H1 (cell line): ENCODE measurements at regions not wholly inside any gene's neighbourhood (a gene's known extent, or its start where the extent isn't known, plus 50 kb on each side); places are given as distances from the start of the nearest gene placed in this dataset.
A peak's percentile ranks its signal among the peaks of the same experiment; 100 is the strongest.

ENCODE experiments used
- BACH1 ChIP-seq: IDR thresholded peaks from 2 replicates; pipeline ENCODE4 v1.6.1; 2012; ENCODE audit warnings: low read length, improper control_type of control experiment
- HDAC2 ChIP-seq, 2 experiments: fragments of 300-600 bp in 1 of 2; sonication (generic) in 1 of 2; IDR thresholded peaks; 2 replicates each; pipeline ENCODE4 v1.6.1; 2011 to 2012; ENCODE audit warnings: low read depth in 2 of 2, low read length in 2 of 2, mild to moderate bottlenecking in 2 of 2, moderate library complexity in 2 of 2, borderline replicate concordance in 1 of 2, inconsistent platforms in 1 of 2
- KDM4A ChIP-seq: IDR thresholded peaks from one replicate; pipeline ENCODE4 v1.7.1; 2012; ENCODE audit warnings: low read depth, mild to moderate bottlenecking, moderate library complexity, low read length, inconsistent platforms; ENCODE audit not compliant: severe bottlenecking
- MAFK ChIP-seq: IDR thresholded peaks from 2 replicates; pipeline ENCODE4 v1.6.1; 2012; ENCODE audit warnings: low read depth, mild to moderate bottlenecking, improper control_type of control experiment, low read length
- RAD21 ChIP-seq, 2 experiments: IDR thresholded peaks in 1 of 2; conservative IDR thresholded peaks in 1 of 2; 2 replicates each; pipeline ENCODE4 v1.6.1; 2011; ENCODE audit warnings: low read depth in 2 of 2, low read length in 2 of 2, improper control_type of control experiment in 1 of 2, inconsistent platforms in 1 of 2, mild to moderate bottlenecking in 1 of 2, moderate library complexity in 1 of 2
- SAP30 ChIP-seq: fragments of 300-600 bp; sonication (generic); IDR thresholded peaks from 2 replicates; pipeline ENCODE4 v1.7.1; 2012; ENCODE audit warnings: low read length, moderate library complexity, mild to moderate bottlenecking, inconsistent platforms; ENCODE audit not compliant: insufficient read depth, insufficient replicate concordance
- TAF1 ChIP-seq: IDR thresholded peaks from 2 replicates; pipeline ENCODE4 v1.6.1; 2011; ENCODE audit warnings: mild to moderate bottlenecking, low read depth, low read length
- TF ChIP-seq, protein P1 (sequence below): fragments of 300-600 bp; sonication (generic); IDR thresholded peaks from 2 replicates; pipeline ENCODE4 v1.7.1; 2012; ENCODE audit warnings: low read length, moderate library complexity, mild to moderate bottlenecking, inconsistent platforms; ENCODE audit not compliant: insufficient replicate concordance

DNA sequence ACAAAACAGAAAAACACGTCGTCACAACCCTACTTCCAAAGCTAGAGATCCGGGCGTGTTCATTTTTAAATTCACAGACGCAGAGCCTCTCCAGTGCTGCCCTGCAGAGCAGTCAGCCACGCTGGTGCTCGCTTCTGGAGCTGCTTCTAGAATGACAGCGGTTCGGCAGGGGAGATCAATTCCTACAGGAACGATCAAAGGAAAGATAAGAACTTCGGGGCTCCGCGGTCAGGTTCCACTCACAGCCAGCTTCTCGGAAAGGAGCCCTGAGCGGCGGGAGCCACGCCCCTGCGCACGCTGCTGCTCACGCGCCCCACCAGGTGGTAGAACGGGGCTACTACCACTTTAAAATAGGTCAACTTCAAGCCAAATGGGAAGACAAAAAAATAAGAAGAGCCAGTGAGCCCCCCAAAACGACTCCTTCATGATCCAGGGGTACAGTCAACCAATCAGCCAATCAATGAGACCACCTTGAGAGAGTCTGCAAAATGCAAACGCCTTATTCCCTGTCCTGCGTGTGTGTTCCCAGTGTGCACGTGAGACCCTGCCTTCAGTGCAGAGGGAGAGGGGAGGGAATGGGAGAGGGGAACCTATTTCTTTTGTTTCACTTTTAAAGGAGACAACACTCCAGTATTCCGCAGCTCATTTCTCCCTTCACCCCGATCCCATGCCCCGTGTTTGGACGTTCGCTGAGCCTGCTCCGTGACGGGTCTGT, 209.7 kb downstream of the RBFOX3 start (continued):
- TF ChIP-seq, protein P1, sequence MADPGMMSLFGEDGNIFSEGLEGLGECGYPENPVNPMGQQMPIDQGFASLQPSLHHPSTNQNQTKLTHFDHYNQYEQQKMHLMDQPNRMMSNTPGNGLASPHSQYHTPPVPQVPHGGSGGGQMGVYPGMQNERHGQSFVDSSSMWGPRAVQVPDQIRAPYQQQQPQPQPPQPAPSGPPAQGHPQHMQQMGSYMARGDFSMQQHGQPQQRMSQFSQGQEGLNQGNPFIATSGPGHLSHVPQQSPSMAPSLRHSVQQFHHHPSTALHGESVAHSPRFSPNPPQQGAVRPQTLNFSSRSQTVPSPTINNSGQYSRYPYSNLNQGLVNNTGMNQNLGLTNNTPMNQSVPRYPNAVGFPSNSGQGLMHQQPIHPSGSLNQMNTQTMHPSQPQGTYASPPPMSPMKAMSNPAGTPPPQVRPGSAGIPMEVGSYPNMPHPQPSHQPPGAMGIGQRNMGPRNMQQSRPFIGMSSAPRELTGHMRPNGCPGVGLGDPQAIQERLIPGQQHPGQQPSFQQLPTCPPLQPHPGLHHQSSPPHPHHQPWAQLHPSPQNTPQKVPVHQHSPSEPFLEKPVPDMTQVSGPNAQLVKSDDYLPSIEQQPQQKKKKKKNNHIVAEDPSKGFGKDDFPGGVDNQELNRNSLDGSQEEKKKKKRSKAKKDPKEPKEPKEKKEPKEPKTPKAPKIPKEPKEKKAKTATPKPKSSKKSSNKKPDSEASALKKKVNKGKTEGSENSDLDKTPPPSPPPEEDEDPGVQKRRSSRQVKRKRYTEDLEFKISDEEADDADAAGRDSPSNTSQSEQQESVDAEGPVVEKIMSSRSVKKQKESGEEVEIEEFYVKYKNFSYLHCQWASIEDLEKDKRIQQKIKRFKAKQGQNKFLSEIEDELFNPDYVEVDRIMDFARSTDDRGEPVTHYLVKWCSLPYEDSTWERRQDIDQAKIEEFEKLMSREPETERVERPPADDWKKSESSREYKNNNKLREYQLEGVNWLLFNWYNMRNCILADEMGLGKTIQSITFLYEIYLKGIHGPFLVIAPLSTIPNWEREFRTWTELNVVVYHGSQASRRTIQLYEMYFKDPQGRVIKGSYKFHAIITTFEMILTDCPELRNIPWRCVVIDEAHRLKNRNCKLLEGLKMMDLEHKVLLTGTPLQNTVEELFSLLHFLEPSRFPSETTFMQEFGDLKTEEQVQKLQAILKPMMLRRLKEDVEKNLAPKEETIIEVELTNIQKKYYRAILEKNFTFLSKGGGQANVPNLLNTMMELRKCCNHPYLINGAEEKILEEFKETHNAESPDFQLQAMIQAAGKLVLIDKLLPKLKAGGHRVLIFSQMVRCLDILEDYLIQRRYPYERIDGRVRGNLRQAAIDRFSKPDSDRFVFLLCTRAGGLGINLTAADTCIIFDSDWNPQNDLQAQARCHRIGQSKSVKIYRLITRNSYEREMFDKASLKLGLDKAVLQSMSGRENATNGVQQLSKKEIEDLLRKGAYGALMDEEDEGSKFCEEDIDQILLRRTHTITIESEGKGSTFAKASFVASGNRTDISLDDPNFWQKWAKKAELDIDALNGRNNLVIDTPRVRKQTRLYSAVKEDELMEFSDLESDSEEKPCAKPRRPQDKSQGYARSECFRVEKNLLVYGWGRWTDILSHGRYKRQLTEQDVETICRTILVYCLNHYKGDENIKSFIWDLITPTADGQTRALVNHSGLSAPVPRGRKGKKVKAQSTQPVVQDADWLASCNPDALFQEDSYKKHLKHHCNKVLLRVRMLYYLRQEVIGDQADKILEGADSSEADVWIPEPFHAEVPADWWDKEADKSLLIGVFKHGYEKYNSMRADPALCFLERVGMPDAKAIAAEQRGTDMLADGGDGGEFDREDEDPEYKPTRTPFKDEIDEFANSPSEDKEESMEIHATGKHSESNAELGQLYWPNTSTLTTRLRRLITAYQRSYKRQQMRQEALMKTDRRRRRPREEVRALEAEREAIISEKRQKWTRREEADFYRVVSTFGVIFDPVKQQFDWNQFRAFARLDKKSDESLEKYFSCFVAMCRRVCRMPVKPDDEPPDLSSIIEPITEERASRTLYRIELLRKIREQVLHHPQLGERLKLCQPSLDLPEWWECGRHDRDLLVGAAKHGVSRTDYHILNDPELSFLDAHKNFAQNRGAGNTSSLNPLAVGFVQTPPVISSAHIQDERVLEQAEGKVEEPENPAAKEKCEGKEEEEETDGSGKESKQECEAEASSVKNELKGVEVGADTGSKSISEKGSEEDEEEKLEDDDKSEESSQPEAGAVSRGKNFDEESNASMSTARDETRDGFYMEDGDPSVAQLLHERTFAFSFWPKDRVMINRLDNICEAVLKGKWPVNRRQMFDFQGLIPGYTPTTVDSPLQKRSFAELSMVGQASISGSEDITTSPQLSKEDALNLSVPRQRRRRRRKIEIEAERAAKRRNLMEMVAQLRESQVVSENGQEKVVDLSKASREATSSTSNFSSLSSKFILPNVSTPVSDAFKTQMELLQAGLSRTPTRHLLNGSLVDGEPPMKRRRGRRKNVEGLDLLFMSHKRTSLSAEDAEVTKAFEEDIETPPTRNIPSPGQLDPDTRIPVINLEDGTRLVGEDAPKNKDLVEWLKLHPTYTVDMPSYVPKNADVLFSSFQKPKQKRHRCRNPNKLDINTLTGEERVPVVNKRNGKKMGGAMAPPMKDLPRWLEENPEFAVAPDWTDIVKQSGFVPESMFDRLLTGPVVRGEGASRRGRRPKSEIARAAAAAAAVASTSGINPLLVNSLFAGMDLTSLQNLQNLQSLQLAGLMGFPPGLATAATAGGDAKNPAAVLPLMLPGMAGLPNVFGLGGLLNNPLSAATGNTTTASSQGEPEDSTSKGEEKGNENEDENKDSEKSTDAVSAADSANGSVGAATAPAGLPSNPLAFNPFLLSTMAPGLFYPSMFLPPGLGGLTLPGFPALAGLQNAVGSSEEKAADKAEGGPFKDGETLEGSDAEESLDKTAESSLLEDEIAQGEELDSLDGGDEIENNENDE: no peak
- TF ChIP-seq BACH1 (no peak), TAF1 (no peak), HDAC2 (IDR thresholded peaks at IDR 0.05; ENCODE audit: borderline replicate concordance in 1 of 2, low read depth in 2 of 2, low read length in 2 of 2) (peak in 1 of 2 experiments; percentile 78; a peak in 1 of 4 replicates), SAP30 (peak; percentile 18), RAD21 (IDR thresholded peaks at IDR 0.05 in 1 of 2, conservative IDR thresholded peaks at IDR 0.05 in 1 of 2; ENCODE audit: low read depth in 2 of 2, low read length in 2 of 2) (peak; percentile 55 to 58), KDM4A (peak; percentile 58), MAFK (no peak)
